COR-L47 (cell line): ENCODE measurements at regions not wholly inside any gene's neighbourhood (a gene's known extent, or its start where the extent isn't known, plus 50 kb on each side); places are given as distances from the start of the nearest gene placed in this dataset.
"Not testable (repeated sequence)": the region's sequence is repeated elsewhere in the genome, so short reads cannot be mapped to it uniquely, and the experiment has no call there.

Source experiments
- DNase-seq: peaks from one replicate; lab custom pipeline; 2025; lab: John Stamatoyannopoulos, UW

DNA sequence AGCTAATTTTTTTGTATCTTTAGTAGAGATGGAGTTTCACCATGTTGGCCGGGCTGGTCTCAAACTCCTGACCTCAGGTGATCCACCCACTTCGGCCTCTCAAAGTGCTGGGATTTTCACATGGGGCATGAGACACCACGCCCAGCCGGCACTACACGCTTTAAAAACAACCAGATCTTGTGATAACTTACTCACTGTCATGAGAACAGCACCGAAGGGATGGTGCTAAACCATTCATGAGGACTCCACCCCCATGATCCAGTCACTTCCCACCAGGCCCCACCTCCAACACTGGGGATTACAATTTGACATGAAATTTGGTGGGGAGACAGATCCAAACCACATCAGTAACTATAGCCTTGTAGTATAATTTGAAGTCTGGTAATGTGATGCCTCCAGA lies 67.4 kb upstream of the ZNF169 start:
- not testable (repeated sequence) for DNase-seq

DNA sequence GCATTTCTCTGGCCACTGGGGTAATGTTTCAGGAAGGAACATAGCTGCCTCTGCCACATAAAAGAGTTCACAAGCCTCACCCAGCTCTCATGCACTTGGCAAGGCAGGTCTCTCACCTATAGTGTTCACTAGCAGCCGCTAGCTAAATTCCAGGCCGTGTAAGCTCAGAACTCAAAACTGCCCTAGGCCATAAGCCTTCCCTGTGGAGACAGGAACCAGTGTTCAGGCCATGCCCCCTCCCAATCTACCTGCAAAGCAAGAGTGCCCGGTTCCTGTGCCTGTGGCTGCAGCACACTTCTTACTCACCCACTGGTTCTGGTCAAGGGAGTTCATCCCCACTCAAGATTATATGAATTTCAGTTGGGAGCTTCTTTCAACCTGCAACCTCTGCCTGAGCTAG lies 60.7 kb upstream of the ZNF169 start:
- no peak for DNase-seq

- DNase-seq: no peak
Observed at GRCh38 chr9:94199776-94200175, 59.3 kb upstream of the ZNF169 start.

- no peak for DNase-seq
Observed at GRCh38 chr9:94204174-94204573, 54.9 kb upstream of the ZNF169 start.

DNA sequence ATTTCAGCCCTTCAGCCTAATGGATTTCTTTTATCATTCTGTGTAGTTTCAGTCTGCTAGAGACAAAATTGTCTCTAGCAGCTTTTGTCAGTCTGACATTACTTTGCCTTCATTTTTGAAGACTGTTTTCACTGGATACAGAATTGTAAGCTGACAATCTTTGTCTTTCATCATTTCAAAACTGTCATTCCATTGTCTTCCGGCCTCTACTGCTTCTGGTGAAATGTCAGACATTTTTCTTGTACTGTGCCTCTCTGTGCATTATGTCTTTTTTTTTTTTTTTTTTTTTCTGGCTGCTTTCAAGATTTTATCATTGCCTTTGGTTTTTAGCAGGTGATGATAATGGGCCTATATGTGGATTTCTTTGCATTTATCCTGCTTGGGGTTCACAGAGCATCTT lies 51.3 kb upstream of the ZNF169 start:
- no peak for DNase-seq
